DOHH2 (cell line): ENCODE measurements at regions not wholly inside any gene's neighbourhood (a gene's known extent, or its start where the extent isn't known, plus 50 kb on each side); places are given as distances from the start of the nearest gene placed in this dataset.
"Not testable (repeated sequence)": the region's sequence is repeated elsewhere in the genome, so short reads cannot be mapped to it uniquely, and the experiment has no call there.

Experiments
- H3F3A ChIP-seq: fragments of 200-600 bp; sonication (generic), shearing (Covaris generic); 2 replicates; pipeline ENCODE4 v1.6.0; 2016; ENCODE audit warnings: antibody characterized with exemption, mild to moderate bottlenecking; ENCODE audit not compliant: control insufficient read depth, insufficient read depth
- H3K27ac ChIP-seq: fragments of 200-600 bp; sonication (generic); 2 replicates; pipeline ENCODE4 v1.5.1; 2014; ENCODE audit warnings: low read depth, mild to moderate bottlenecking, low read length, moderate library complexity
- H3K27me3 ChIP-seq: fragments of 200-600 bp; sonication (generic); 2 replicates; pipeline ENCODE4 v1.6.1; 2014; ENCODE audit warnings: mild to moderate bottlenecking, low read length, mixed read lengths; ENCODE audit not compliant: control insufficient read depth
- H3K36me3 ChIP-seq: fragments of 200-600 bp; sonication (generic); 2 replicates; pipeline ENCODE4 v1.6.1; 2014; ENCODE audit warnings: mild to moderate bottlenecking, low read length, moderate library complexity, mixed read lengths; ENCODE audit not compliant: control insufficient read depth
- H3K4me1 ChIP-seq: fragments of 200-600 bp; sonication (generic); 2 replicates; pipeline ENCODE4 v1.6.1; 2014; ENCODE audit warnings: mild to moderate bottlenecking, low read length, mixed read lengths; ENCODE audit not compliant: control insufficient read depth
- H3K4me2 ChIP-seq: fragments of 200-600 bp; sonication (generic); 2 replicates; pipeline ENCODE4 v1.6.0; 2014; ENCODE audit warnings: mild to moderate bottlenecking, low read length, moderate library complexity
- H3K4me3 ChIP-seq: fragments of 200-600 bp; sonication (generic); 2 replicates; pipeline ENCODE4 v1.5.1; 2014; ENCODE audit warnings: mild to moderate bottlenecking, low read length, mixed read lengths
- H3K79me2 ChIP-seq: fragments of 200-600 bp; sonication (generic); 2 replicates; pipeline ENCODE4 v1.6.1; 2014; ENCODE audit warnings: mild to moderate bottlenecking, low read length, mixed read lengths; ENCODE audit not compliant: control insufficient read depth
- H3K9me2 ChIP-seq: fragments of 200-600 bp; sonication (generic); replicated peaks from 2 replicates; pipeline ENCODE4 v1.6.1; 2014; ENCODE audit warnings: mild to moderate bottlenecking, low read length, mixed read lengths; ENCODE audit not compliant: control insufficient read depth
- H3K9me3 ChIP-seq: fragments of 200-600 bp; sonication (generic); 2 replicates; pipeline ENCODE4 v1.6.1; 2014; ENCODE audit warnings: antibody characterized with exemption, low read length, mixed read lengths; ENCODE audit not compliant: control insufficient read depth, insufficient read depth
- H4K20me1 ChIP-seq: fragments of 200-600 bp; sonication (generic); 2 replicates; pipeline ENCODE4 v1.6.0; 2014; ENCODE audit warnings: low read depth, mild to moderate bottlenecking, antibody characterized with exemption, low read length, moderate library complexity; ENCODE audit not compliant: control insufficient read depth, insufficient read depth
- EZH2phosphoT487 ChIP-seq: fragments of 200-600 bp; sonication (generic); IDR thresholded peaks from 2 replicates; pipeline ENCODE4 v1.6.1; 2017; ENCODE audit warnings: borderline replicate concordance, mild to moderate bottlenecking, antibody characterized with exemption, low read length, moderate library complexity, mixed read lengths
- TF ChIP-seq, protein P1 (sequence below): fragments of 200-600 bp; sonication (generic); IDR thresholded peaks from one replicate; pipeline ENCODE4 v1.5.1; 2014; ENCODE audit warnings: antibody characterized with exemption, mild to moderate bottlenecking, low read depth, low read length; ENCODE audit not compliant: poor library complexity, severe bottlenecking

DNA sequence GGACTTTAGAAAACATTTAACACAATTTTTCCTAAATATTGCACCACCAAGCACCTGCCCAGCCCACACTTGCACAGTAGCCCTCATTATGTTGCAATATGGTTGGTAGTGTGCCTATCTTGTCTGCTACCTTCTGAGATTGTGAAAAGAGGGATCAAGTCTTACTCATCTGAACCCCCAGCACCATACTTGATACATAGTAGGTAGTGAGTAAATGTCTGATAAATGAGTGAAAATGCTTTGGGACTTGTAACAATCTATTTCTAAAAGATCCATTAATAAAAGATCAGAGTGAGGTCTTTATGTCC lies 118.4 kb upstream of the MED14 start:
- H3F3A ChIP-seq: no peaks in the 10 kb centered on the region
- no peaks in the 10 kb centered on the region for H3K36me3 ChIP-seq
- no peaks in the 10 kb centered on the region for H3K9me2 ChIP-seq
- no peaks in the 10 kb centered on the region for H3K27me3 ChIP-seq
- no peaks in the 10 kb centered on the region for H3K4me1 ChIP-seq
- no peak overlapping the region for H3K4me2 ChIP-seq
- H3K9me3 ChIP-seq: no peaks in the 10 kb centered on the region
- no peaks in the 10 kb centered on the region for H3K79me2 ChIP-seq
- no peaks in the 10 kb centered on the region for H4K20me1 ChIP-seq
- no peak overlapping the region for H3K27ac ChIP-seq
- H3K4me3 ChIP-seq: no peak overlapping the region
- TF ChIP-seq EZH2phosphoT487: no peak
- TF ChIP-seq, protein P1, sequence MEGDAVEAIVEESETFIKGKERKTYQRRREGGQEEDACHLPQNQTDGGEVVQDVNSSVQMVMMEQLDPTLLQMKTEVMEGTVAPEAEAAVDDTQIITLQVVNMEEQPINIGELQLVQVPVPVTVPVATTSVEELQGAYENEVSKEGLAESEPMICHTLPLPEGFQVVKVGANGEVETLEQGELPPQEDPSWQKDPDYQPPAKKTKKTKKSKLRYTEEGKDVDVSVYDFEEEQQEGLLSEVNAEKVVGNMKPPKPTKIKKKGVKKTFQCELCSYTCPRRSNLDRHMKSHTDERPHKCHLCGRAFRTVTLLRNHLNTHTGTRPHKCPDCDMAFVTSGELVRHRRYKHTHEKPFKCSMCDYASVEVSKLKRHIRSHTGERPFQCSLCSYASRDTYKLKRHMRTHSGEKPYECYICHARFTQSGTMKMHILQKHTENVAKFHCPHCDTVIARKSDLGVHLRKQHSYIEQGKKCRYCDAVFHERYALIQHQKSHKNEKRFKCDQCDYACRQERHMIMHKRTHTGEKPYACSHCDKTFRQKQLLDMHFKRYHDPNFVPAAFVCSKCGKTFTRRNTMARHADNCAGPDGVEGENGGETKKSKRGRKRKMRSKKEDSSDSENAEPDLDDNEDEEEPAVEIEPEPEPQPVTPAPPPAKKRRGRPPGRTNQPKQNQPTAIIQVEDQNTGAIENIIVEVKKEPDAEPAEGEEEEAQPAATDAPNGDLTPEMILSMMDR: no peak

DNA sequence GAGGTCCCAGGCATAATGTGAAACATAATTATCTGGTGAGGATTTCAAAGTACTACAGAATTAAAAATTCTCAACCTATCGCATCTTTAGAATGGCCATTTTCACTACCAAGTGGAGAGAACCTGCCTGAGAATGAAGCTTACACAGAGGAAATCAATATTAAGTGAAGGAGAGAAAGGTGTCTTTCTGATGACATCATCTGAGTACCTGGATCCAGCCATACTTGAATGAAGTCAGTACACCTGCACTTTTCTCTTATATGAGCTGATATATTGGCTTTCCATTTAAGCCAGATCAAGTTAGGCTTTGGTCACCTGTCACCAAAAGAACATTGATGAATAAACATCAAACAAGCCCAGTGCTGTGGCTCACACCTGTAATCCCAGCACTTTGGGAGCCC lies 118.9 kb upstream of the MED14 start:
- Histone ChIP-seq H3F3A (no peaks in the 10 kb centered on the region), H3K4me1 (no peaks in the 10 kb centered on the region), H4K20me1 (no peaks in the 10 kb centered on the region), H3K9me2 (no peaks in the 10 kb centered on the region), H3K9me3 (no peaks in the 10 kb centered on the region), H3K4me2 (no peak overlapping the region), H3K79me2 (no peaks in the 10 kb centered on the region), H3K4me3 (no peak overlapping the region), H3K36me3 (no peaks in the 10 kb centered on the region), H3K27me3 (no peaks in the 10 kb centered on the region), H3K27ac (no peak overlapping the region)
- no peak for TF ChIP-seq EZH2phosphoT487

DNA sequence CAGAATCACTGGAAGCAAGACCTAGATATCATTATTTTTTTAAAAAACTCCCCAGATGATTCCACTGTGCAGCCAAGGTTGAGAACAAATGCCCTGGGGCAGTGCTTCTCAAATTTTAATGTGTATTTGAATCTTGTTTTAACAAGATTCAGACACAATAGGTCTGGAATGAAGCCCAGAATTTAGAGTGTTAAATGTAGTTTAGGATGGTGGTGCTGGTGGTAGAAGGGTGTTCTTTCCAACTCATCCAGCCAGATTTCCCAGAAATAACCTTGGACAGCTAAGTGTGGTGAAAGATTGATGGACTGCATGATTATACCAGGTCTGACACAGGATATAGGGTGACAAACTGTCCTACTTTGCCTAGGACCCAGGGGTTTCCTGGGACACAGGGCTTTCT lies 120.1 kb upstream of the MED14 start:
- Histone ChIP-seq H3K9me2 (no peaks in the 10 kb centered on the region), H3K9me3 (no peaks in the 10 kb centered on the region), H3K4me2 (no peak overlapping the region), H3K27me3 (no peaks in the 10 kb centered on the region), H3K36me3 (no peaks in the 10 kb centered on the region), H3K4me1 (no peaks in the 10 kb centered on the region), H3K4me3 (no peak overlapping the region), H3F3A (no peaks in the 10 kb centered on the region), H3K27ac (no peak overlapping the region), H4K20me1 (no peaks in the 10 kb centered on the region), H3K79me2 (no peaks in the 10 kb centered on the region)
- TF ChIP-seq, protein P1: no peak
- no peak for TF ChIP-seq EZH2phosphoT487

DNA sequence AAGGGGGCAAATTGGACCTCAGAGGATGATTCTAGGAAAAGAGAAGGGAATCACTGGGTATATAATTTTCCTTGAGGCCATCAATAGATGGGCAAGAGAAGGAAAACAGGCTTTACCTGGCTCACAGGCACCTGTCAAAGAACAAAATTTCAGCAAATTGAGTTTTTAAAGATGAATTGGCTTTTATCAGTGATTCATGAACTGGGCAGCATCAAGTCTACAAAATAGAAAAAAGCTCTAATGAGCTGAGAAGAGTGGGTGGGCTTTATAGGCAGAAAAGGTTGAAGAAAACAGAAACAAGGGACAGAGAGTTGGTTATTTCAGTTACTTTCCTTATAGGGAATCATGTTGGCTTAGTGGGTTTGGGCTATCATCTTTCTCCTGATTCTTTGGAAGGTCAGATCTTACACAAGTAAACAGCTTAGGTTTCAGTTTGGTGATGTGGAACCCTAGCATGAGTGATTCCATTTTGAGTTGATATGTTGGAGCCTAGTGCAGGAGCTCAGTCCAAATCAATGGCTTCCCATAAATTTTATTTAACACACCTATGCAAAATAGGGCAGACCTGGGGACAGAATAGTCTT lies 120.7 kb upstream of the MED14 start:
- no peaks in the 10 kb centered on the region for H3F3A ChIP-seq
- no peaks in the 10 kb centered on the region for H3K9me2 ChIP-seq
- no peak overlapping the region for H3K4me2 ChIP-seq
- no peaks in the 10 kb centered on the region for H4K20me1 ChIP-seq
- TF ChIP-seq, protein P1: no peak
- TF ChIP-seq EZH2phosphoT487: no peak
- no peak overlapping the region for H3K4me3 ChIP-seq
- H3K79me2 ChIP-seq: no peaks in the 10 kb centered on the region
- no peaks in the 10 kb centered on the region for H3K36me3 ChIP-seq
- H3K9me3 ChIP-seq: no peaks in the 10 kb centered on the region
- H3K4me1 ChIP-seq: no peaks in the 10 kb centered on the region
- H3K27me3 ChIP-seq: no peaks in the 10 kb centered on the region
- H3K27ac ChIP-seq: no peak overlapping the region

DNA sequence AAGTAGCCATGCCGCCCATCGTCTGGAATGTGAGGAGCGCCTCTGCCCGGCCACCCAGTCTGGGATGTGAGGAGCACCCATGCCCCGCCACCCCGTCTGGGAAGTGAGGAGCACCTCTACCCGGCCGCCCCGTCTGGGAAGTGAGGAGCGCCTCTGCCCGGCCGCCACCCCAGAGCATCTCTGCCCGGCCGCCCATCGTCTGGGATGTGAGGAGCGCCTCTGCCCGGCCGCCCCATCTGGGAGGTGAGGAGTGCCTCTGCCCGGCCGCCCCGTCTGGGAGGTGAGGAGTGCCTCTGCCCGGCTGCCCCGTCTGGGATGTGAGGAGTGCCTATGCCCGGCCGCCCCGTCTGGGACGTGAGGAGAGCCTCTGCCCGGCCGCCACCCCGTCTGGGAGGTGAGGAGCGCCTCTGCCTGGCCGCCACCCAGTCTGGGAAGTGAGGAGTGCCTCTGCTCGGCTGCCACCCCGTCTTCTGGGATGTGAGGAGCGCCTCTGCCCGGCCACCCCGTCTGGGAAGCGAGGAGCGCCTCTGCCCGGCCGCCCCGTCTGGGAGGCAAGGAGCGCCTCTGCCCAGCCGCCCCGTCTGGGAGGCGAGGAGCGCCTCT lies 126.7 kb upstream of the MED14 start:
- not testable (repeated sequence) for H4K20me1 ChIP-seq, H3K27me3 ChIP-seq, H3F3A ChIP-seq, H3K79me2 ChIP-seq, H3K9me3 ChIP-seq, H3K4me2 ChIP-seq, H3K9me2 ChIP-seq, H3K36me3 ChIP-seq, H3K27ac ChIP-seq, H3K4me1 ChIP-seq, H3K4me3 ChIP-seq

DNA sequence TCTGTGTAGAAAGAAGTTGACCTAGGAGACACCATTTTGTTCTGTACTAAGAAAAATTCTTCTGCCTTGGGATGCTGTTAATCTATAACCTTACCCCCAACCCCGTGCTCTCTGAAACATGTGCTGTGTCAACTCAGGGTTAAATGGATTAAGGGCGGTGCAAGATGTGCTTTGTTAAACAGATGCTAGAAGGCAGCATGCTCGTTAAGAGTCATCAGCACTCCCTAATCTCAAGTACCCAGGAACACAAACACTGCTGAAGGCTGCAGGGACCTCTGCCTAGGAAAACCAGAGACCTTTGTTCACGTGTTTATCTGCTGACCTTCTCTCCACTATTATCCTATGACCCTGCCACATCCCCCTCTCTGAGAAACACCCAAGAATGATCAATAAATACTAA lies 127.9 kb upstream of the MED14 start:
- not testable (repeated sequence) for H3F3A ChIP-seq, H3K9me3 ChIP-seq, H3K4me3 ChIP-seq, H3K9me2 ChIP-seq, H3K79me2 ChIP-seq, H3K4me2 ChIP-seq, H3K27me3 ChIP-seq, H4K20me1 ChIP-seq, H3K27ac ChIP-seq, H3K36me3 ChIP-seq, H3K4me1 ChIP-seq
